ENCODE measurements at regions not wholly inside any gene's neighbourhood (a gene's known extent, or its start where the extent isn't known, plus 50 kb on each side); places are given as distances from the start of the nearest gene placed in this dataset.
"Not testable (repeated sequence)": the region's sequence is repeated elsewhere in the genome, so short reads cannot be mapped to it uniquely, and the experiment has no call there.

- DNase-seq (ENCODE audit: insufficient read length, low spot score) (no peak), FAIRE-seq (no peak)
- TF ChIP-seq POLR2AphosphoS5 (IDR thresholded peaks at IDR 0.05; ENCODE audit: low read depth, low read length) (no peak), TAF1 (IDR thresholded peaks at IDR 0.05; ENCODE audit: low read depth, low read length) (no peak), PAX5 (IDR thresholded peaks at IDR 0.05; ENCODE audit: insufficient read depth, low read length, severe bottlenecking) (no peak), POU2F2 (IDR thresholded peaks at IDR 0.05; ENCODE audit: low read depth, low read length) (no peak), POLR2A (IDR thresholded peaks at IDR 0.05; ENCODE audit: low read depth, low read length) (no peak), SPI1 (IDR thresholded peaks at IDR 0.05; ENCODE audit: low read depth, low read length) (no peak)
Measured at GRCh38 chr5:82421119-82421518, 143.0 kb upstream of the RPS23 start.

- FAIRE-seq; DNase-seq (ENCODE audit: insufficient read length, low spot score): not testable (repeated sequence)
Measured at GRCh38 chr5:82420524-82420923, 142.4 kb upstream of the RPS23 start.

- DNase-seq (ENCODE audit: insufficient read length, low spot score) (no peak), FAIRE-seq (no peak)
- no peak for TF ChIP-seq POLR2A (IDR thresholded peaks at IDR 0.05; ENCODE audit: low read depth, low read length)
- no peak for TF ChIP-seq POLR2AphosphoS5 (IDR thresholded peaks at IDR 0.05; ENCODE audit: low read depth, low read length)
- TF ChIP-seq POU2F2 (IDR thresholded peaks at IDR 0.05; ENCODE audit: low read depth, low read length), result no peak
- TF ChIP-seq TAF1 (IDR thresholded peaks at IDR 0.05; ENCODE audit: low read depth, low read length), result no peak
Measured at GRCh38 chr5:82419559-82420332, 141.6 kb upstream of the RPS23 start.

GRCh38 chr5:82418608-82418950 lies 140.4 kb upstream of the RPS23 start:
- FAIRE-seq, result no peak
- TF ChIP-seq POLR2A (IDR thresholded peaks at IDR 0.05; ENCODE audit: low read depth, low read length) (no peak), PAX5 (IDR thresholded peaks at IDR 0.05; ENCODE audit: insufficient read depth, low read length, severe bottlenecking) (no peak), POU2F2 (IDR thresholded peaks at IDR 0.05; ENCODE audit: low read depth, low read length) (no peak), TAF1 (IDR thresholded peaks at IDR 0.05; ENCODE audit: low read depth, low read length) (no peak), POLR2AphosphoS5 (IDR thresholded peaks at IDR 0.05; ENCODE audit: low read depth, low read length) (no peak), SPI1 (IDR thresholded peaks at IDR 0.05; ENCODE audit: low read depth, low read length) (no peak)
- no peak for DNase-seq (ENCODE audit: insufficient read length, low spot score)

- DNase-seq (ENCODE audit: insufficient read length, low spot score), result no peak
- FAIRE-seq, result no peak
Measured at GRCh38 chr5:82417776-82418607, 139.8 kb upstream of the RPS23 start.

GRCh38 chr5:82416512-82416911 lies 138.4 kb upstream of the RPS23 start:
- FAIRE-seq, result no peak
- no peak for DNase-seq (ENCODE audit: insufficient read length, low spot score)
- TF ChIP-seq SPI1 (IDR thresholded peaks at IDR 0.05; ENCODE audit: low read depth, low read length) (no peak), POU2F2 (IDR thresholded peaks at IDR 0.05; ENCODE audit: low read depth, low read length) (no peak), POLR2AphosphoS5 (IDR thresholded peaks at IDR 0.05; ENCODE audit: low read depth, low read length) (no peak), TAF1 (IDR thresholded peaks at IDR 0.05; ENCODE audit: low read depth, low read length) (no peak), POLR2A (IDR thresholded peaks at IDR 0.05; ENCODE audit: low read depth, low read length) (no peak), PAX5 (IDR thresholded peaks at IDR 0.05; ENCODE audit: insufficient read depth, low read length, severe bottlenecking) (no peak)

More at GRCh38 chr5:82417776-82418607, 139.8 kb upstream of the RPS23 start:
- TF ChIP-seq TAF1 (IDR thresholded peaks at IDR 0.05; ENCODE audit: low read depth, low read length), result no peak
- TF ChIP-seq POLR2AphosphoS5 (IDR thresholded peaks at IDR 0.05; ENCODE audit: low read depth, low read length), result no peak
- TF ChIP-seq PAX5 (IDR thresholded peaks at IDR 0.05; ENCODE audit: insufficient read depth, low read length, severe bottlenecking), result no peak
- no peak for TF ChIP-seq POLR2A (IDR thresholded peaks at IDR 0.05; ENCODE audit: low read depth, low read length)
- no peak for TF ChIP-seq POU2F2 (IDR thresholded peaks at IDR 0.05; ENCODE audit: low read depth, low read length)
- TF ChIP-seq SPI1 (IDR thresholded peaks at IDR 0.05; ENCODE audit: low read depth, low read length), result no peak

- no peak for TF ChIP-seq PAX5 (IDR thresholded peaks at IDR 0.05; ENCODE audit: insufficient read depth, low read length, severe bottlenecking)
- no peak for TF ChIP-seq POLR2A (IDR thresholded peaks at IDR 0.05; ENCODE audit: low read depth, low read length)
- no peak for TF ChIP-seq SPI1 (IDR thresholded peaks at IDR 0.05; ENCODE audit: low read depth, low read length)
- TF ChIP-seq TAF1 (IDR thresholded peaks at IDR 0.05; ENCODE audit: low read depth, low read length), result no peak
- no peak for TF ChIP-seq POLR2AphosphoS5 (IDR thresholded peaks at IDR 0.05; ENCODE audit: low read depth, low read length)
- no peak for TF ChIP-seq POU2F2 (IDR thresholded peaks at IDR 0.05; ENCODE audit: low read depth, low read length)
- DNase-seq (ENCODE audit: insufficient read length, low spot score) (no peak), FAIRE-seq (no peak)
Measured at GRCh38 chr5:82414041-82414388, 135.9 kb upstream of the RPS23 start.

GRCh38 chr5:82413302-82414040 lies 135.3 kb upstream of the RPS23 start:
- FAIRE-seq (no peak), DNase-seq (ENCODE audit: insufficient read length, low spot score) (no peak)
- TF ChIP-seq POLR2A (IDR thresholded peaks at IDR 0.05; ENCODE audit: low read depth, low read length), result no peak
- TF ChIP-seq PAX5 (IDR thresholded peaks at IDR 0.05; ENCODE audit: insufficient read depth, low read length, severe bottlenecking), result no peak
- no peak for TF ChIP-seq SPI1 (IDR thresholded peaks at IDR 0.05; ENCODE audit: low read depth, low read length)
- TF ChIP-seq POU2F2 (IDR thresholded peaks at IDR 0.05; ENCODE audit: low read depth, low read length), result no peak
- TF ChIP-seq POLR2AphosphoS5 (IDR thresholded peaks at IDR 0.05; ENCODE audit: low read depth, low read length), result no peak
- TF ChIP-seq TAF1 (IDR thresholded peaks at IDR 0.05; ENCODE audit: low read depth, low read length), result no peak

- TF ChIP-seq TAF1 (IDR thresholded peaks at IDR 0.05; ENCODE audit: low read depth, low read length) (no peak), PAX5 (IDR thresholded peaks at IDR 0.05; ENCODE audit: insufficient read depth, low read length, severe bottlenecking) (no peak), POLR2AphosphoS5 (IDR thresholded peaks at IDR 0.05; ENCODE audit: low read depth, low read length) (no peak), SPI1 (IDR thresholded peaks at IDR 0.05; ENCODE audit: low read depth, low read length) (no peak), POU2F2 (IDR thresholded peaks at IDR 0.05; ENCODE audit: low read depth, low read length) (no peak), POLR2A (IDR thresholded peaks at IDR 0.05; ENCODE audit: low read depth, low read length) (no peak)
- FAIRE-seq (no peak), DNase-seq (ENCODE audit: insufficient read length, low spot score) (no peak)
Measured at GRCh38 chr5:82408033-82408432, 129.9 kb upstream of the RPS23 start.
